C4-2B (cell line): ENCODE measurements at regions not wholly inside any gene's neighbourhood (a gene's known extent, or its start where the extent isn't known, plus 50 kb on each side); places are given as distances from the start of the nearest gene placed in this dataset.

Source experiments
- ZFX ChIP-seq: fragments of 450-650 bp; IDR thresholded peaks from 2 replicates; pipeline ENCODE4 v1.6.1; 2017
- TF ChIP-seq, protein P1 (sequence below): fragments of 450-650 bp; conservative IDR thresholded peaks from 2 replicates; pipeline ENCODE4 v1.5.1; 2017; ENCODE audit warnings: mild to moderate bottlenecking

DNA sequence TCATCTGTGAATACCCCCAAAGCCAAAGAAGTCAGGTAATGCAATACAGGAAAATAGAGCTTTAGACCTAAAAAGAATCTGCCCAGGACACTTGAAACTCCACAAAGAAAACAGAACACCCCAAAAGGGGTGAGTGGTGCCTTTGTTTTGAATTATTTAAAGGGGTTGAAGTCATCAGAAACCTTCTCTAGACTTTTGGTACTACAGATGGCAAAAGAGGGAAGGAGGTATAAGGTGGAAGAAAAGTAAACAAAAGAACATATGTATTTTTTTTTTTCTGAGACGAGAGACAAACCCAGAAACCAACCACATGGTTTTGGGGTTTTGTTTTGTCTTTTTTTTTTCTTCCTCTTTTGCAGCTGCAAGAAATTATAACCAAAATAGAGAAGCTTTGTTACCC lies 1477.8 kb downstream of the C4orf33 start:
- TF ChIP-seq, protein P1, sequence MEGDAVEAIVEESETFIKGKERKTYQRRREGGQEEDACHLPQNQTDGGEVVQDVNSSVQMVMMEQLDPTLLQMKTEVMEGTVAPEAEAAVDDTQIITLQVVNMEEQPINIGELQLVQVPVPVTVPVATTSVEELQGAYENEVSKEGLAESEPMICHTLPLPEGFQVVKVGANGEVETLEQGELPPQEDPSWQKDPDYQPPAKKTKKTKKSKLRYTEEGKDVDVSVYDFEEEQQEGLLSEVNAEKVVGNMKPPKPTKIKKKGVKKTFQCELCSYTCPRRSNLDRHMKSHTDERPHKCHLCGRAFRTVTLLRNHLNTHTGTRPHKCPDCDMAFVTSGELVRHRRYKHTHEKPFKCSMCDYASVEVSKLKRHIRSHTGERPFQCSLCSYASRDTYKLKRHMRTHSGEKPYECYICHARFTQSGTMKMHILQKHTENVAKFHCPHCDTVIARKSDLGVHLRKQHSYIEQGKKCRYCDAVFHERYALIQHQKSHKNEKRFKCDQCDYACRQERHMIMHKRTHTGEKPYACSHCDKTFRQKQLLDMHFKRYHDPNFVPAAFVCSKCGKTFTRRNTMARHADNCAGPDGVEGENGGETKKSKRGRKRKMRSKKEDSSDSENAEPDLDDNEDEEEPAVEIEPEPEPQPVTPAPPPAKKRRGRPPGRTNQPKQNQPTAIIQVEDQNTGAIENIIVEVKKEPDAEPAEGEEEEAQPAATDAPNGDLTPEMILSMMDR, result no peak
- TF ChIP-seq ZFX, result no peak
